ENCODE measurements at regions not wholly inside any gene's neighbourhood (a gene's known extent, or its start where the extent isn't known, plus 50 kb on each side); places are given as distances from the start of the nearest gene placed in this dataset.

DNA sequence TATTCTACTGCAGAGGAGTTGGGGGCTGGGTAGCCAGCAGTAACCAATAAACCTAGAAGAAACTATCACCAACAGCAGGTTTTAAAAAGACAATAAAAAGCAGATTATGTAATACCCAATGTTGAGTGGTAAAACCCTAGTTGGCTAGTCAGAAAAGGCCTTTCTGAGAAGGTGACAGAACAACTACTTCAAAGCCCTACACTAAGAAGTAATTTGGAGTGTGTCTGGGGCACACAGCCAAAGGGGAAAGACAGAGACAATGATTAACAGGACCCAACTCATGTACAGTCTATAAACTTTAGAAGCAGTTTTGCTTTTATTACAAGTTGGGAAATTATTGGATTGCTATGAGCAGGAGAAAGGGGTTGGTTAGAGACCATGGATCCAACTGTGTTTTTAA is 77.2 kb upstream of the TMEM106B start:
- no peak for DNase-seq

DNA sequence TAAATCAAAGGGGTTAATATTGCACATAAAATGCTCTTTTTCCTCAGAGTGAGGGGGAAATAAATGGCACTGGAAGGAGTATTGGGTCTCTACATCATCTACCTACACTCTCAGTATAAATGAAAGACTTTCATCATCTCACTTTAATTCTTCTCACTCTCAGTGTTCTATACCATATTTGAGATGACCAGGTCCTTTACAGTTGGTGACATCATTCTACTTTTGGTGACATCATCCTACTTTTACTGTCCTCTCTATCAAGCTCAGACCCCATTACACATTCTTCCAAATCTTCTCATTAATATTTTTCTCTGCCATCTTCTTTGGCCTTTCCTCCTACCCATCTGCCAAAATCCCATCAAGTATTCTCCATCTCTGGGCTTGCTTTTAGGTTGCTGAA is 74.6 kb upstream of the TMEM106B start:
- DNase-seq = no peak

DNA sequence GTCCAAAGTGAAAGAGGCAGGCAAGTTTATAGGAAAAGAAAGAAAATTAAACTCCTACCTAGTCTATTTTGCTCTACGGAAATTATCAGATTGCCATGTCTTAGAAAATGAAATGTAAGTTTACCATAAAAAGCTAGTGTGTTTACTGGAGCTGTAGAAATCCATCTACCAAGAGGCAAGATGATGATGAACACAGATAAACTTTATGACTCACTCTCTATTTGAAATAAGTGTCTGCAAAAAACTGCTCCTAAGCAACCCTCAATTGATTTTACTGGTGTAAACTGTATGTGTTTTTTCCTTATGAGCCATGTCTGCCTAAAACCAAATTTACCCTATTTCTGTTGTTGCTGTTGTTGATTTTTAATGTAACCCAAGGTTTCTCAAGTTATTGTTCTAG is 73.8 kb upstream of the TMEM106B start:
- DNase-seq = no peak

DNA sequence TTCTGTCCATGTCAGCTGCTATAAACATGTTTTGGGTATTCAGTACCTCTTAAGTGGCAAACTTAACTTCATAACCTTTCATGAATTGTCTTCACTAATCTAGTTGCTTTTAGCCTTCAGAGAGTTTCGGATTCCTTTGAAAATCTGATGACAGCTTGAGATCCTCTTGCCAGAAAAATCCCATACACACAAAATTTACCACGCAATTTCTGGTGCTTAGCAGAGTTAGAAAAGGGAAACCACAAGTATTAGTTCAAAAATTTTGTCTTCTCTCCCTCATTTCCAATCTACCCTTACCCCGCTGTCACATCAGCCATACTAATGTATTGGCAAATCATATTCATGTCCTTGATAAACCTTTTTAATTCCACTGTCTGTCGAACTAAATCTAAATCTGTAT is 72.7 kb upstream of the TMEM106B start:
- DNase-seq = no peak

DNA sequence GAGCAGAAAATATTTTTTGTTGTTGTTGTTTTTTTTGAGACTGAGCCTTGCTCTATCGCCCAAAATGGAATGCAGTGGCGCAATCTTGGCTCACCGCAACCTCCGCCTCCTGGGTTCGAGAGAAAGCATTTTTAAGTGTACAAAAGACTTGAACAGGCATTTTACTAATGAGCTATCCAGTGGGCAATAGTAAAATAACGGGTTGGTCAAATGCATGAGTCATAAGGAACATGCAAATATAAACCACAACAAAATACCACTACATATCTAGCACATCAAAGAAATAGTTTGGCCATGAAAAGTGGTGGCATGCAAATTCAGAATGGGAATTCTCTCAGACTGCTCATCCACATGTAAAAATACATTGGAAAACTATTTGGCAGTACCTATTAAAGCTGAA is 71.7 kb upstream of the TMEM106B start:
- no peak for DNase-seq

DNA sequence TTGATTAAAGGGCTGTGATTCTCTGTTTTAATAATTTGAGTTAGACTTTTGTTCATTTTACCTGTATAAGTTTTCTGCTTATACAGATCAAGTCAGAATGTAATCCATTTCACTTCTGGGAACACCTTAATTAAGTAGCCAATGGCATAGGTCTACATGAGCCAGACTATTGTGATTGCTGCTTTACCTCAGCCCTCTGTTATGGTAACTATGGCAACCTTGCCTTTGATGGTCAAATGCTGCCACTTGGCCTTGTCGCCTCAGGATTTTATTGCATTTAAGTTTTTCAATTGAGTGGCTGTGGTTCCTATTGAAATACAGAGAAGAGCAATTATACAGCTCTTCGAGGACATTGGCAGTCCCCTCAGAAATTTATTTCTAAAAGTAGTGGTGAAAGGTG is 64.3 kb upstream of the TMEM106B start:
- DNase-seq = no peak

DNA sequence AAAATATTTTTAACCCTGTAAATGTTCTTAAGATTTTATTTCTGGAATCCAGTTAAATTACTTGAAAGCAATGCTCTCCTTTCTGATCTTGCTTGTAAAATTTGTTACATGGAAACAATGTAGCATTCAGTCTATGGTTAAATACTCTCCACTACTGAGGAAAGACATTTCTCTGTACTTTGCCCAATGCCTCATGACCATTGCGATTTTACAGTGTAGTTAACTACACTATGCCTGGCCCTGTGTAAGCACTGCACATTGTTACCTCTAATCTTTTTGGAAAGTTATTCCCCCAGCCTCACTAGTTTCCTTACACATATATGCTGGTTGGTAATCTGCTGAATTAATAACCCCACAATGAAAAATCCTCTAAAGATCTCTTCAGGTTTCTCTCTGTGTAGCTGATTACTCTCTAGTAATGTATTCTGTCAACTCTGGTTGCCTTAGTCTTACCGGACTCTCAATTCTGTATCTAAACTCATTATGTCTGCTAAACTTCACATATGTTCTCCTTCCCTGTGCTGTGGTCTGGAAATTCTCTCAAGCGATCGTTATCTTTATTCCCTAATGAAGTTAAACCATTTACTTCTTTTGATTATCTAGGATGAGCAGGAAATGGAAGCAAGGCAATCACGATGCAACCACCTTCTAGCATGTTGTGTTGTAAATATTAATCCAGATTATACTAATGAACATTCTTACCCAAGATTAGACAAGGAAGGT is 58.7 kb upstream of the TMEM106B start:
- no peak for DNase-seq

DNA sequence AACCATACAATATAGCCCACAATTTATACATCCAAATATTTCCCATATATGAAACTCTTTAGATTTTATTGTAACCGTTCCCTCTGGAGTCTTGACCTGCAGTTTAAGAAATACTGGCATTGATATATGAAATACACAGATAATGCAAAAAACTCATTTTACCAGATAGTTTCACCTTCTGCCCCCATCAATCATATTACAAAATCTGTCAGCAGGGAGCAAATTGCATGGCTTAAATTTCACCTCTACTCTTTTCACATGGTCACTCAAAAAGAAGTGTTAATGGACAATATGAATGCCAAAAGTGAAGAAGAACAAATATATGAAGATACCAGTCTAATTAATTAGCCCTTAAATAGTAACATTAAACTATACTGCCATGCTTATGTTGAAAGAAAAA is 57.0 kb upstream of the TMEM106B start:
- no peak for DNase-seq

DNA sequence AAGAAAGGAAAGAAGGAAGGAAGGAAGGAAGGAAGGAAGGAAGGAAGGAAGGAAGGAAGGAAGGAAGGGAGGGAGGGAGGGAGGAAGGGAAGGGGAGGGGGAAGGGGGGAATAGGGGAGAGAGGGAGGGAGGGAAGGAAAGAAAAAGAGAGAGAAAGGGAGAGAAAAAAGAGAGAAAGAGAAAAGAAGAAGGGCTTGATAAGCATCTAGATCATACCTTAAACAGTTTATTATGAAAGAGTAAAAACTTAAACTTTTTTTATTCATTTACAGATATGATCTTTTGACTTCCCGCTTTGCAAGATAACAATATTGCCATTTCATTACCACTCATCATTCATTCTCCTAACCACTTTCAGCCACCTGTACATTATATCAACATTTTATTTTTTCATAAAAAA is 53.6 kb upstream of the TMEM106B start:
- no peak for DNase-seq

DNA sequence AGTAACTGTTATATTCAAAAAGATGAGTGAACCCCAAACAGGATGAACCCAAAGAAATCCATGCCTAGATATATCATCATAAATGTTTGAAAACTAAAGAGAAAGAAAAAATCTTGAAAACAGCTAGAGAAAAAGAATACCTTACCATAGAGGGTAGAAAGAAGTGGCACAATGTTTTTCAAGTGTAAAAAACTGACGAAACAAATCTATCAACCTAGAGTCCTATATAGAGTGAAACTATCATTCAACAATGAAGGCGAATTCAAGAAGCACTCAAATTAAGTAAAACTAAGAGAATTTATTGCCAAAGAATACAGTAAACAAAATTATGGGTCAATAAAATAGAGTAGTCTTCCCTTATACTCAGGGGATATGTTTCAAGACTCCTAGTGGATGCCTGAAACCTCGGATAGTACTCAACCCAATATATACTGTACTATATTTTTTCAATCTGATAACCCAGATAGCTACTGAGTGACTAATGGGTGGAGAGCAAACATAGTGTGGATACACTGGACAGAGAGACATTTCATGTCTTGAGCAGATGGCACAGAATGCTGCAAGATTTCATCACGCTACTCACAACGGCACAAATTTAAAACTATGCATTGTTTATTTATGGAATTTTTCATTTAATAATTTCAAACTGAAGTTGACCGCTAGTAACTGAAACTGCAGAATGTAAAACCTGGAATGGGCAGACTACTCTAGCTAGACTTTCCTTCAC is 52.6 kb upstream of the TMEM106B start:
- DNase-seq = no peak

DNA sequence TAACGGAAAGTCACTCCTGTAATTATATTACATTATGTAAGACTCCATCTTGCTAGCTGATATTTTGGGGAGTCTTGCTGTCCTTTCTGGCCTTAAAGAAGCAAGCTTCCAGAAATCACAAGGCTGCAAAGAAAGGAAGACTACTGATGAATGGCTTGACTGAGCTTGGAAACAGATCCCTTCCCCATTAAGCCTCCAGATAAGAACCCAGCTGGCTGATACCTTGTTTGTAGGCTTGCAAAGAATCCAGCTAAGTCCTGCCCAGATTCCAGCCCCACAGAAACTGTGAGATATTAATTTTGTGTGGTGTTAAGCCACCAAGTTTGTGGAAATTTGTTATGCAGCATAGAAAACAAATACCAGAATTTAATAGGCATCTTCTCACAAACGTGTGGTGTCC is 49.9 kb upstream of the TMEM106B start:
- DNase-seq = no peak

All from occipital lobe (tissue), 1 donor.